Activated T-cell treated with anti-CD3 and anti-CD28 coated beads, Interleukin-2, amount 50 U/mL, for 48 hours (primary cell): ENCODE measurements at regions not wholly inside any gene's neighbourhood (a gene's known extent, or its start where the extent isn't known, plus 50 kb on each side); places are given as distances from the start of the nearest gene placed in this dataset.

Experiments
- DNase-seq, 2 experiments: peaks; one replicate each; pipeline ENCODE4 v3.0.0-alpha.2; 2020

DNA sequence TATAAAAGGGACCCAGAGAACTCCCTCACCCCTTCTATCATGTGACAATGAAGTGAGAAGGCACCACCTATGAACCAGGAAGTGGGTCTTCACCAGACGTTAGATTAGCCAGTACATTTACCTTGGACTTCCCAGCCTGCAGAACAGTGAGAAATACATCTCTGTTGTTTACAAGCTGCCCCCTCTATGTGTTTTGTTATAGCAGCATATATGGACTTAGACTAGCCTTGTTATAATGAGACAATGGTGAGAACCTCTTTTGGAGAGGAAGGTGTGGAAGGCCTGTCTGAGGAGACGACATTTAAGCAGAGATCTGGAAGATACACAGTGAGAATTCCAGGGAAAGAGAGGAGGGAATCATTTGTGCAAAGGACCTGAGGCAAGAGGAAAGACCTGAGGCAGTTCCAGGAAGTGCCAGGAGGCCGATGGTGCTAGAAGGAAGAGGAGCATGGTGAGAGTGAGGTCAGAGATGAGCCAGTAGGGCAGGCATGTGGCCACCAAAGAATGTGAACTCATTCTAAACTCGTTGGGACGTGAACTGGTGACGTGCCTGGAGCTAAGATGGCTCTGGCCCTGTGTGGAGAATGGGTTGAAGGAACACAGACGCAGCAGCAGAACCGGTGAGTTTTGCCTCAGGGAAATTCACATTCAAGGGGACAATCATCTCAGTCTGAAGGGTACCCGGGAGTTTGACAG, 98.9 kb upstream of the IRF2BP2 start:
- DNase-seq: no peak

DNA sequence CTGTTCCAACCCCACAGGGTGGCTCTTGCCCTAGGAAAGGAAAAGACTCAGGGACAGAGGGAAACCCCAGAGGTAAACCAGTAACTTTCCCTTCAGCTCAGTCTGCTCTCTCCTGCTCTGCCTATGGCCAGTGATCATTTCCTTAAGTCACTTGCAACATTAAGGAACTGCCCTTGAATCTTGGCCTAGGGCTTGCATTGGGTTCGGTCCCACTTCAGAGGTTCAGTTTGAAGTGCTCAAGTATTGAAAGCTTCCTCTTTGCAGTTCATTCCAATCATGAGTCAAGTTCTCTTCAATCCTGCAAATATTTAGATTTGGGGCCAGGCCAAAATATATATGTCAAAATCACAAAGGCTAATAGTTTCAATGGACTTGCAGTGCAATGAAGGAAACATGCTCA, 97.7 kb upstream of the IRF2BP2 start:
- DNase-seq: no peak

DNA sequence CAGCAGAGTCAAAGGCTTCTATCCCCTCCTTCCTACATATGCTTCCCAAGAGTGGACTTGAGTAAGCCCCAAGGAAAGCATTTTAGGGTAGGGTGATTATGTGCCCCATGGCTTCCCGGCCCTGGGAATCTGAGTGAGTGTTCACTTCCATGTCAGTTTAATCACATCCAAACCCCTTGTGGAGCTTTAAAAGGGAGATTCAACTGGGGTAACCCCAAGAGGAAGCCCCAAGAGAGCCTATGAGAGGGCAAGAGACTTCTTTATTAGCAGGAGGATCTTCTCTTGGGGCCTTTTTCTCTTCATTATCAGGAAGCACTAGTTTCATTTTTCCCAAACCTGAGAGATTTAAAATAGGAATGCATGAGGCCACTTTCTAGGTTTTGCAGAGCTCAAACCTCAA, 97.0 kb upstream of the IRF2BP2 start:
- DNase-seq: no peak

DNA sequence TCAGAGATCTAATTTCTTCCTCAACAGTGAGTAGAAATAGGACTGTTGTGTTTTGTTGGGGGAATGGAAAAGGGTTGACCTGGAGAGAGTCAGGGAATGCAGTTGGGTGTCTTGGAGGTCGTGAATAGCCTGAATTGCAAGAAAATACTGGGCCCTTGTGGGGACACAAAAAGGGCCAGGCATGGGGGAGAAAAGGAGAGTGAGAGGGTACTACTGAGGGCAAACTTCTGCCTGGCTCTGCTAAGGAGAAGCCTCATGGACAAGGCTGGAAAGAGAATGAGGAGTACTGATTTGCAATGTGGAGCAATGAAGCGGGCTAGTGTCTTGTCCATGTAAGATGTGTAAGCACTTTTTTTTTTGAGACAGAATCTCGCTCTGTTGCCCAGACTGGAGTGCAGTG, 96.2 kb upstream of the IRF2BP2 start:
- no peak for DNase-seq

DNA sequence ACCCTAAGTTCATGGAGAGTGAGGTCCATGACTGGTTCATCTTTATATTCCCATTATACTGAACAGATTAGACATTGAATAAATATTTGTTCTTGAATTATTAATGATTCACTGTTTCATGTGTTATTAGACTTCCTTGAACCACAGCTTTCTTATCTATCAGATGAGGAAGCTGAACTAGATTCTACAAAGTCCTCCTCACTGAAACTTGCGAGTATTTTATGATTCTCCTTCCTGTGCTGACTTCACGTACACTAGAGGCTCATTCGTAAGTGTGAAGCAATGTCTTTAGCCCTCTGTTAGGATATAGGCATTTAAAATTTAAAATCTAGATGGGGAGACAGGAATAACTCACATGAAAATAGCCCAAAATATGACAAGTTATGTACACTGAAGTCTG, 95.6 kb upstream of the IRF2BP2 start:
- DNase-seq: no peak

DNA sequence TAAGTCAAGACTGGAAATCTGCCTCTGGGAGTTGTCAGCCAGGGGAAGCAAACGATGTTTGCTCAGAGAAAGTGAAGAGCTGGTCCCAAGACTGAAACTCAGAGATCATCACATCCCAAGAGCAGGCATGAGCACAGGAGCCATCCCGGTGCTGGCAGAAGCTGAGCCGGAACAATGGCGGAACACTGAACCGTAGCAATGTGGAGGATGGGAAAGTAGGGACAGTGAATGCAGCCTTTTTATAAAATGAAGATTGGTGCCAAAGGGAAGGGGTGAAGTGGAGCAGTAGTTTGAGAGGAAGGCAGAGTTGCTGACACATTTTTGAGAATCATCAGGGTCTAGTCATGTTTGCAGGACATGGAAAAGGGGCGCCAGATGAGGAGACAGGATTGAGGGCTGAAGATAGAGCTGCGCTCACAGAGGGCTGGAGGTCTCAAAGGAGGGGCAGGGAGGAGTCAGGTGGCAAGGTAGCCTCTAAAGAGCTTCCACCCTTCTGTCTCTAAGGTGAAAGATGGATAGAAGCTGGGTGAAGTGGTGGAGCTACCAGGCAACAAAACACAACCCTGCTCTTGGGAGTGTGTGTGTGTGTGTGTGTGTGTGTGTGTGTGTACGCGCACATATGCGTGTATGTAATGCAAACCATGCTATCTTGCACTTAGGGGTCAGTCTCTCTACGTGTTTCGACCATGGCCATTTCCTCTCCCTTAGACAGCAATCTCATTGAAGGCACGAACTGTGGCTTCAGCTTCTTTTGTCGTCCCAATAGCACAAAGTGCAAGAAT, 94.3 kb upstream of the IRF2BP2 start:
- DNase-seq: no peak

DNA sequence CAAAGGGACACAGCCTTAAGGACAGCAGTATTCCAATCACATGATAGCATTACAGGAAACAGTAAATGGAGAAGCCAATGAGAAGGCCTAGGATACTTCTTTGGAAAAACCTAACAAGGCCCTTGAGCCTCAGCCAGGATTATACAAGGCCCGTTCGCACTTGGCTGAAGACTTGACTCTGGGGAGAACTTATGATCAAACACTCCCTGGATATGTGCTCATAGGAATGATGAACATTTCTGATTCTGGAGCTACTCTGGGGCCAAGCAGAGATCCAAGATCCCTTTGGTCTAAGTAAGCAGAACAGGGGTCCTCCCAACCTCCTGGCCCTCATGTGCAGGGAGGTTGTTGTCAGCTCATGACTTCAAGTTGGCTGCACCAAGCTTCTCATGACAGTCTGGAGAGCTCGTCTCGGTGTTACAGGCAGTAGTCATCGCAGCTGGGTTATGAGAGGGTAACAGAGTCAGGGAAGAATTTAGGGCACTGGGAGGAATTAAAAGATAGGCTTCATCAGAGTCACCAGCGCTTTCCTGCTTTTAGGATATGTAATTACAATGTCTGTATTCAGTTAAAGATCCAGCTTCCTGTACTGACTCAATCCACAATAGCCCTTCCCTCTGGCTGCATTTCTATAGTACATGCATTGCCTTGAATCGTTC, 92.5 kb upstream of the IRF2BP2 start:
- DNase-seq: no peak

DNA sequence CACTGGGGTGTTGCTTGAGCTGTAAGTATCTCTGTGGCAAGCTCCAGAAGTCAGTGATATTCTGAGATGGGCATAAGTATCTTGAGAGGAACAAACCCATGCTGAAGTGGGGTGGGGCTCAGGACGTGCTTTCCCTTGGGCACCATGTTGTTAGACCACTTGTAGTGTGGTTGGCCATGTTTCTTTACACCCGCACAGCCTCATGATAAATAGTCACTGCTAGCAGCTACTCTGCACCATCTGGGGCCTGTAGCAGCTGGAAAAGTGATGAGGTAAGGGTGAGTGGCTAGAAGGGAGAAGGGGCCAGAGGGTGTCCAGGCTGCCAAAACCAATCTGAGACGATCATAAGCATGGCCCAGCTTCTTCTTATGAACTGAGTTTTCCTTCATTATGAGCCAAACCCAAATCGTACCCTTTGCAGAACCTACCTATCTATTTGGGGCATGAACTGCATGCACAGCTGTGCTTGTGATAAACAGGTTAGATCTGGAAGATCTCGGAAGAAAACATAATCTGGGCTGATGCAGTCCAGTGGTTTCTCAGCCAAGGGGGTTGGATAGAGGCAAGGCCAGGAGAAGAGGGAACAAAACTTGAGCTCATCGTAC, 91.9 kb upstream of the IRF2BP2 start:
- no peak for DNase-seq

DNA sequence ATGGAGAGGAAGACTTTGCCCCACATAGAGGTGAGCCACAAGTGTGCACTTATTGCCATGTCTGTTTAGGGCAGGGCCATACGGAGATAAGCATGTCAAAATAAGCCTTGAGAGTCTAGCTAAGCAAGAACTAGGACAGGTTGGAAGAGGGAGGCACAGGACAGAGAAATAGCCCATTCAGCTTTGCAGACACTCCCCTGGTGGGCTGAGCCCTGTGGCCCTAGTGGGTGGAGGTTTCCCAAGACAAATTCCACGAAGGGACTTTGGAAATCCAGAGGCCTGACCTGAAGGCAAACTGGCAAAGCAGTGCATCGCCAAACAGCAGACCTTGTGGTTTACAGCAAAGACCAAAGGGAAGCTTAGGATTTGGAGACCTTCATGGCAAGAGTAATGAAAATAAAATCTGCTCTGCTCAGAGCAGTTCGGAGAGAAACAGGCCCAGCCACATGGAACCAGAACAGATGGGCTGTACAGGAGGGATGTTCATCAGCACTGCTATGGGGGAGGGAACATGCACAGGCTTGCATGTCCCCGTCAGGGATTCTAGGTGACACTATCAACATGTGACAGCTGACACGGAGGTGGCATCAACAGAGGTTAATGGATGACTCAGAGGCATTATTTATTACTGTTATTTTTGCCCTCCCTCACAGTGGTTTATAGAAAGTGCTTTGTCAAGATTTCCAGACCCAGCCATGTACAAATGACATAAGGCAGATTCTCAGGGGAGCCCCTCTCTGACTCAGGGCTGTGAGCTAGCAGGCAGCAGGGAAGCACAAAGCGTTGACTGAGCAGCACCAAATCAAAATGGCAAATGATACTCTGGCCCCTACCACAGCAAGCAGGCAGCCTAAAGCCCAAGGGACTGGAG, 90.1 kb upstream of the IRF2BP2 start:
- no peak for DNase-seq

DNA sequence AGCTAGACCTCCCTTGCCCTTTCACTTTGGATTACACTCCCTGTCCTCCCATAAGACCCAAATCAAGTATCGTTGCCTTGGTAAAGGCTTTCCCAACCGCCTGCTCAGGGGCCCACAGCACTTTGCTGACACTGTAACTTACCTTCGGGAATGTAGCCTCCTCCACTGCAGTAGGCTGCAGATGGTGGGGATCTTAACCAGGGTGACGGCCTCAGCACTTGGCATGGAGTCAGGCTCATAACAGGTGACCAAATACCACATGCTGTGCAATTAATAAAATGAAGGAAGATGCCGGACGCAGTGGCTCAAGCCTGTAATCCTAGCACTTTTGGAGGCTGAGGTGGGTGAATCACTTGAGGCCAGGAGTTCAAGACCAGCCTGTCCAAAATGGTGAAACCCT, 88.7 kb upstream of the IRF2BP2 start:
- no peak for DNase-seq

DNA sequence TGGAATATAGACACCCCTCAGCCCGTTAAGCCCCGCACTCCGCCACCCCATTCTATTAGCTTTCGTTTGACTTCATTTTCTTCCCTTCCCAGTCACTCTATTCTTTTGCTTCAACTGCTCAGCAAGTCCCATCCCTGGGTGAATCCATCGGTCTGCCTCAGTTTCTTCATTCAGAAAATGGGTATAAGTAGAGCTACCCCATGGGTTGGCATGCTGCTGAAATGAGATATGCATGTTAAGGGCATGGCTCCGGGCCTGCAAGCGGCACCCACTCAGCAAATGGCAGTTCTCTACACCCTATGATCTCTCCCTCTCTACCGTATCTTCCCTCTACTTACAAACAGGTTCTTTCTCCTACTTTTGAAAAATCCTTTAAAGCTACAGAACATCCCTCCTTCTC, 87.8 kb upstream of the IRF2BP2 start:
- no peak for DNase-seq

DNA sequence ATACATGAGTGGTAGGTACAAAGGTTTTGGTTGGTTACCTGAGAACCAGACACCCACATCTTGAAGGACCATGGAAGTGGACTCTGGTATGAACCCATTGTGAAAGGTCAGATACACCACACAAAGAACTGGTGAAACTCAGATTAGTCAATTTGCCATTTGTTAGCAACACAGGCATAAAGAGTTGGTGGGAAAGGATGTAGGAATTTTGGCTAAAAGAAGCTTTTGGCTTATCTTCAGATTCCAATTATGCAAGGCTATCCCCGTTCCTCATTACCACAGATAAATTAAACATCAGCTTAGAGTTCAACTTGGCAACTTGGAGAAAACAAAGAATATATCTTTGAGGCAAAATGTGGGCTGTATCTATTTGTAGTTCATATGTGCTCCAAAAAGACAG, 87.0 kb upstream of the IRF2BP2 start:
- DNase-seq: no peak

DNA sequence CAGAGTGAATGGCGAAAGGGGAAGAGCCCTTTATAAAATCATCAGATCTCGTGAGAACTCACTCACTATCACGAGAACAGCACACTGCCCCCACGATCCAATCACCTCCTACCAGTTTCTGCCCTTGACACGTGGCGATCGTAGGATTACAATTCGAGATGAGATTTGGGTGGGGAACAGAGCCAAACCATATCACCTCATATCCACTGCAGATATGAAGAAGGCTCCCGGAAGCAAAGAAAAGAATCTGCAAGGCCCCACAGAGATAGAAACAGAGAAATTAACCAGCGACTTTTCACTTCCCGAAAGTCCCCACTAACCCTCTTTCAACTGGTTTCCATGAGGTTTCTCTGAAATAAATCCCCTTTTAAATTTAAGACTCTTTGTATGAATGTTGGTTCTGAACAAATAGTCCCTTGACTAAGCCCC, 86.2 kb upstream of the IRF2BP2 start:
- no peak for DNase-seq

DNA sequence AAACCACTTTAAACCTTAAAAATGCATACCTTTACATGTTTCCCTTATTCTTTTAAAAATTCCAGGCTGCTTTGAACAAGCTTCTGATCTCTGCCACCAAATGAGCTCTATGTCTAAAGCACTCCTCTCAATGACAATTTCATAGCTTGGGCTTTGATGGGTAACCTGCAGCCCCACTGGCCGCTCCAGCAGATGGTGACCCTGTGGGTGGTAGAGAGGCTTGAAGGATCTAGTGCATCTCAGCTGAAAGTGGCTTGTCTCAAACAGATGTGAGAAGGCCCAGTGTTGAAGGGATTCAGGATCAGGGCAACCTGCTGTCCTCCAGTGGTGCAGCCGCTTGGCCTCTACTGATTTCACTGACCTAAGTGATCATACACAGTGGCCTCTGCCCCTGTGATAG, 84.7 kb upstream of the IRF2BP2 start:
- no peak for DNase-seq

DNA sequence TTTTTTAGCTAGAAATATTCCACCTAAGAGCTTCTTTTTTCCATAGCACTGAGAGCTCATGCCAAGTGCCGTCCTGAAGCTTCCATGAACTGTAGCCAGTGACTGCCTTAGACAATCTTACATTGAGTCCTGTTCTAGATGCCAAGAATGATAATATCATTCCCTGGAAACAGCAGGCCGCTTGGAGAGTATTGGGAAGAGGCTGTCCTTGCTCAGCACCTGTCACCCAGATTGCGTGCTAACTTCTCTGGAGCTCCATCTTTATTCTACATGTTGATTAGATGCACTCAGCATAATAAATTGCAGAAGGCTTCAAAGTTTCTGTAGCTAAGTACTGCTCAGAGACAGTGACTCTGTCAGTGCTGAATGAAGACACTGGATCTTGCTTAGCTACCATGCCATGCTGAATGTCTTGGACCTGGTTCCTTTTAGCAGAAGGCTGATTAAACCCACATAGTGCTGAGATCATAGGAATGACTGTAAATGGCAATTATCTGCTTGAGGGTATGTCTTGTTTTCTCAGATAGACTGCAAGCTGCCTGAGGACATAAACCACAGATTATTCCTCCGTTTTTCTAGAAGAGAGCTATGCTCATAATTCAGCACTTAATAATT, 83.1 kb upstream of the IRF2BP2 start:
- no peak for DNase-seq

DNA sequence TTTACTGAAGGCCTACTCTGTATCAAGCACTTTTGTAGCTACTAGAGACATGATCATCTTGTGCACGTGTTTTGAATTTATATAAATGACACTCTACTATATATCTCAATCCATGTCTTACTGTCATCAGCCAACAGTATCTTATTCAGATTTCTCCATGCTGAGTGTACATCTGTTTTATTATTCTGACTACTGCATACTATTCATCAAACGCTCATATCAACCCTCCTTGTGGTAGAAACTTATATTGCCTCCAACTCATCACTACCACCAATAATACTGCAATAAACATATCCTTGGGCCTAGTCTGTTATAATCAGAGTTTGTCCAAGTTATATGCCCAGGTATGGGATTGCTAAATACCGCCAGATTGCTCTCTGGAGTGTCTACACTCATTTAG, 81.6 kb upstream of the IRF2BP2 start:
- no peak for DNase-seq

DNA sequence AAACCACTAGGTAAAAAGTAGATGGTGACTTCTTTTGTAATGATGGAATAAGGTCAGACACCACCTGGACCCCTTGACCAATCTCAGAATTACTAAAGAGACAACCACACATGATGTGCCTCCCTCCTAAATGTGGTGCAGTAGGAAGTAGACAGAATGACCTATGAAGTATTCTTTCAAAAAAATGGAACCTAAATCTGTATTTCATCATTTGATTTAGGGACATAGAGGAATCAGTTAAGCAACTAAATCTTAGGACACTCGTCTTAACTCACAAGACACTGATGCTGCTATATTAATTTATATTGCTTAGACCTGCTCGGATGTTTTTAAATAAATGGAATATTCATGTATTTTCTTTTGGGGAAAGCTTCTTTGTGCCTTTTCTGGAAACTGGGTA, 80.9 kb upstream of the IRF2BP2 start:
- DNase-seq: no peak

DNA sequence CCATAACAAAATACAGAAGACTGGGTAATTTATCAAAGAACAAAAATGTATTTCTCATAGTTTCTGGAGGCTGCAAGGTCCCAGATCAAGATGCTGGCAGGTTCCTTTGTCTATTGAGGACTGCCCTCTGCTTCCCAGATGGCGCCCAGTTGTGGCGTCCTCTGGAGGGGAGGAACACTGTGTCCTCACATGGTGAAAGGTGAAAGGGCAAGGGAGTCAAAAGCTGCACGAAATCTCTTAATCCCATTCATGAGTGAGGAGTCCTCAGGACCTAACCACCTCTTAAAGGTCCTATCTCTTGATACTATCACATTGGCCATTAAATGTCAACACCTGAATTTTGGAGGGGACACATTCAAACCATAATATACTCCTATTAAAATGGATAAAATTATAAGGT, 79.3 kb upstream of the IRF2BP2 start:
- DNase-seq: no peak

DNA sequence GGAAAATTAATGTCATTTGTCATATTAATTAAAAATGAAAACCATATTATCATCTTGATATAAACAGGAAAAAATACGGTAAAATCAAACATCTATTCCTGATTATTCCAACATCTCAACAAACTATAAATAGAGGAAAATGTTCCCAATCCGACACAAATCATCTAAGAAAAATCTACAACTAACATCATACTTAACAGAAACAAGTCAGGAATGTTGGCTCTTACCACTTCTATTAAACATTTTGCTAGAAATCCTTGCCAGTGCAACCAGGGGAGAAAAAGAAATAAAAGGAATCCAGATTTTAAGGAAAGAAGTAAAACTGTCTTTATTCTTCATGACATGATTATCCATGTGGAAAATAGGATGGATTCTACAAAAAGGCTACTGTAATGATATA, 77.0 kb upstream of the IRF2BP2 start:
- no peak for DNase-seq

DNA sequence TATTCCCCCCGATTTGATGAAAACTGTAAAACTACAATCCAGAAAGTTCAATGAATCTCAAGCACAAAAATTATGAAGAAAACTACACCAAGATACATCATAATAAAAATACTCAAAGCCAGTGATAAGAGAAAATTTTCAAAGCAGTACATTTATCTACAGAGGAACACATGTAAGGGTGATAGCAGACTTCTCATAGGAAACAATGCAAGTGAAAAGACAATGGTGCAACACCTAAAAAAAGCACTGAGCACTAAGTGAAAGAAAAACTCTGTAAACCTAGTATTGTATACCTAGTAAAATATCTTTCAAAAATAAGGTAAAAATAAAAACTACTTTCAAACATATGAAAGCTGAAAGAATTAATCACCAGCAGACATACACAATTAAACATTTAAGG, 76.1 kb upstream of the IRF2BP2 start:
- DNase-seq: no peak

DNA sequence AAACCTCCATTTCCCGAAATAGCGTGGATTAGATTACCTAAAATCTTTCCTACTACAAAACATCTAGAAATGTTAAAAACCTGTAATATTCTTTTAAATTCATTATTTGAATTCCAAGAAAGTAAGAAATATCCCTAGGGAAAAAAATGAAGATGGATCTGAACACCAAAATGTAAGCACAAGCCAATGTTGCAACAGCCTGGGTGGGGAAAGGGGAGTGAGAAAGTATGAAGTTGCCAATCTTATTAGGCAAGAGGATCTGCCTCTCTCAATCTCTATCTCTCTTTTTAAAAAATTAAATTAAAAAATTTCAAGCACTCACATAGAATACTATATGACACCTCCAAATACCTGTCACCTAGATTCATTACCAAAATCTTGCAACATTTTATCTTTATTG, 74.9 kb upstream of the IRF2BP2 start:
- DNase-seq: no peak
